ENCODE measurements at regions not wholly inside any gene's neighbourhood (a gene's known extent, or its start where the extent isn't known, plus 50 kb on each side); places are given as distances from the start of the nearest gene placed in this dataset.

GRCh38 chr9:1766042-1766441 is 249.1 kb upstream of the SMARCA2 start:
- no peak for TF ChIP-seq CTCF (conservative IDR thresholded peaks at IDR 0.05; ENCODE audit: low read depth, low read length)
- no peak for TF ChIP-seq EZH2phosphoT487 (IDR thresholded peaks at IDR 0.05; ENCODE audit: borderline replicate concordance, low read length)
- no peak for TF ChIP-seq EZH2 (IDR thresholded peaks at IDR 0.05; ENCODE audit: low read length, unreplicated experiment)
